GM18517 (cell line): ENCODE measurements at regions not wholly inside any gene's neighbourhood (a gene's known extent, or its start where the extent isn't known, plus 50 kb on each side); places are given as distances from the start of the nearest gene placed in this dataset.

Experiments
- ATAC-seq: cut with Tn5 transposase; IDR thresholded peaks from one replicate; pipeline ENCODE4 v1.9.1; 2021; ENCODE audit warnings: mild to moderate bottlenecking, moderate library complexity; ENCODE audit not compliant: unreplicated experiment

GRCh38 chr3:9301091-9301490 lies 51.6 kb upstream of the SRGAP3 start:
- ATAC-seq: no peak

- no peak for ATAC-seq
Measured at GRCh38 chr3:9301798-9302197, 52.4 kb upstream of the SRGAP3 start.

- ATAC-seq: peak; percentile 67
Measured at GRCh38 chr3:9302425-9303181, 53.2 kb upstream of the SRGAP3 start.

- ATAC-seq: no peak
Measured at GRCh38 chr3:9308298-9308990, 54.4 kb upstream of the THUMPD3 start.

- no peak for ATAC-seq
Measured at GRCh38 chr3:9310043-9310442, 52.8 kb upstream of the THUMPD3 start.

- no peak for ATAC-seq
Measured at GRCh38 chr3:9311228-9311627, 51.6 kb upstream of the THUMPD3 start.
